GM10266 (cell line): ENCODE measurements at regions not wholly inside any gene's neighbourhood (a gene's known extent, or its start where the extent isn't known, plus 50 kb on each side); places are given as distances from the start of the nearest gene placed in this dataset.

Source experiments
- DNase-seq: peaks from one replicate; pipeline ENCODE4 v3.0.0; 2012; ENCODE audit errors: extremely low spot score
- CTCF ChIP-seq: IDR thresholded peaks from 2 replicates; pipeline ENCODE4 v1.5.1; 2012; ENCODE audit warnings: mild to moderate bottlenecking, low read depth; ENCODE audit not compliant: control insufficient read depth, insufficient read depth; ENCODE audit errors: missing control alignments

GRCh38 chr4:33316578-33316977 is 2596.4 kb downstream of the PCDH7 start:
- DNase-seq, result no peak
- TF ChIP-seq CTCF, result no peak

GRCh38 chr4:33323393-33323792 is 2603.2 kb downstream of the PCDH7 start:
- no peak for TF ChIP-seq CTCF
- no peak for DNase-seq

- no peak for TF ChIP-seq CTCF
- no peak for DNase-seq
Observed at GRCh38 chr4:33334416-33334815, 2614.2 kb downstream of the PCDH7 start.

DNA sequence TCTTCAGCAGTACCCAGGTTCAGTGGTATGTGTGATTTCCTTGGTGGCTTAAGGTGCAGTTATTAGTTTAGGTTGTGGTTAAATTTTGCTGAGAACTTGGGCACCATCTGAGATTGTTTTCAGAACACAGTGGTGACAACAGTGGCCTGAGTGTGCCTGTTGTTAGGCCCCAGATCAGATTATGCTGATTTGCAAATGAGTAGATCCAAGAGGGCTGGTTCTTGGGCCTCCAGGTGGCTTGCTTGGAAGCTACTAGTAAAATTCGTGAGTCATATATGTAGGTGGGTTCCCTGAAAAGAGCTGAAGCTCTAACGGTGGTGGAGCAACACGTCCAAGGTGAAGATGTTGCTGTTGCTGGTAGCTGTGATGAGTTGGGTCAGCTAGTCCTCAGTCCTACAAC is 2619.6 kb downstream of the PCDH7 start:
- no peak for TF ChIP-seq CTCF
- DNase-seq, result no peak

DNA sequence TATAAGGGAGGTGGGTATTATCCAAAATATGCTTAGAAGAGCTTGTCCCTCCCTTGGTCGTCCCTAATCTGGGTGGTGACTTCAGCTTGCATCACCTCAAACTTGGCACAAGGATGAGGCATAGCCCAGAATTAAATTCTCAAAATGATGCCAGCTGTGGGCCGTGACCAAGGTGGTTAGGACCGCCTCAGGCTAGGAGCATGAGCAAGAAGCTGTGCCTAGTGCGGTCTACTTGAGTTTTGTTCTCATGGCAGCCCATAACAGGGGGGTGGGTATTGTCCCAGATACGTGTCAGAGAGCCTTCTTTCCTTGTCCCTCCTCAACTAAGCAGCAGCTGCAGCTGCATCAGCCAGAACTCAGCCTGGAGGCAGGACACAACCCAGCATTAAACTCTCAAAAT is 2620.0 kb downstream of the PCDH7 start:
- DNase-seq, result no peak
- no peak for TF ChIP-seq CTCF

DNA sequence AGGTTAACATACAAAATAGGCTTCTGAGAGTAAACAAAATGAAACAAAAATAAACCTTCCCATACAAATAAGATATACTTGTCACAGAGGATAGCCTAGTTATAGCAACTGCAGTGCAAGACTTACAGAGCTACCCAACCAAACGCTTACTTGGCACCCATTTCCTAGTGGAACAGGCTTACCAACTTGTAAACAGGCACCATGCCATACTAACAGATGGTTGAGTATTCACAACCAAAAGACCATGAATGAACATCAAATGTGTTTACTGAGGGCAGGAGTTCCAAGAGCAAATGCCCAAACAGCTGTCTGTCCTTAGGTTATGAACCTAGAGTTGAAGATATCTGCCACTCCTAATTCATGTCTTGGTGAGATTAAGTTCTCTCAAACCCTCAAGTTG is 2629.2 kb downstream of the PCDH7 start:
- TF ChIP-seq CTCF, result no peak
- DNase-seq, result no peak

- DNase-seq, result no peak
- no peak for TF ChIP-seq CTCF
Observed at GRCh38 chr4:33357121-33357520, 2637.0 kb downstream of the PCDH7 start.
